BLaER1 (cell line): ENCODE measurements at regions not wholly inside any gene's neighbourhood (a gene's known extent, or its start where the extent isn't known, plus 50 kb on each side); places are given as distances from the start of the nearest gene placed in this dataset.

Source experiments
- H3K27ac ChIP-seq: shearing (Covaris generic); formaldehyde crosslinking; 2 replicates; pipeline ENCODE4 v1.8.1; 2022
- H3K27me3 ChIP-seq: shearing (Covaris generic); formaldehyde crosslinking; 2 replicates; pipeline ENCODE4 v1.8.1; 2022
- H3K36me3 ChIP-seq: shearing (Covaris generic); formaldehyde crosslinking; 2 replicates; pipeline ENCODE4 v1.8.1; 2022
- H3K4me1 ChIP-seq: shearing (Covaris generic); formaldehyde crosslinking; 2 replicates; pipeline ENCODE4 v1.8.1; 2022
- H3K4me2 ChIP-seq: shearing (Covaris generic); formaldehyde crosslinking; 2 replicates; pipeline ENCODE4 v1.8.1; 2022
- H3K4me3 ChIP-seq: shearing (Covaris generic); formaldehyde crosslinking; 2 replicates; pipeline ENCODE4 v1.8.1; 2022
- H3K9ac ChIP-seq: shearing (Covaris generic); formaldehyde crosslinking; 2 replicates; pipeline ENCODE4 v1.8.1; 2022
- H3K9me3 ChIP-seq: shearing (Covaris generic); formaldehyde crosslinking; 2 replicates; pipeline ENCODE4 v1.8.1; 2022
- H4K20me1 ChIP-seq: shearing (Covaris generic); formaldehyde crosslinking; 2 replicates; pipeline ENCODE4 v1.8.1; 2022
- Cebpa-rat ChIP-seq: shearing (Covaris generic); IDR thresholded peaks from 2 replicates; pipeline ENCODE4 v1.8.1; 2022

DNA sequence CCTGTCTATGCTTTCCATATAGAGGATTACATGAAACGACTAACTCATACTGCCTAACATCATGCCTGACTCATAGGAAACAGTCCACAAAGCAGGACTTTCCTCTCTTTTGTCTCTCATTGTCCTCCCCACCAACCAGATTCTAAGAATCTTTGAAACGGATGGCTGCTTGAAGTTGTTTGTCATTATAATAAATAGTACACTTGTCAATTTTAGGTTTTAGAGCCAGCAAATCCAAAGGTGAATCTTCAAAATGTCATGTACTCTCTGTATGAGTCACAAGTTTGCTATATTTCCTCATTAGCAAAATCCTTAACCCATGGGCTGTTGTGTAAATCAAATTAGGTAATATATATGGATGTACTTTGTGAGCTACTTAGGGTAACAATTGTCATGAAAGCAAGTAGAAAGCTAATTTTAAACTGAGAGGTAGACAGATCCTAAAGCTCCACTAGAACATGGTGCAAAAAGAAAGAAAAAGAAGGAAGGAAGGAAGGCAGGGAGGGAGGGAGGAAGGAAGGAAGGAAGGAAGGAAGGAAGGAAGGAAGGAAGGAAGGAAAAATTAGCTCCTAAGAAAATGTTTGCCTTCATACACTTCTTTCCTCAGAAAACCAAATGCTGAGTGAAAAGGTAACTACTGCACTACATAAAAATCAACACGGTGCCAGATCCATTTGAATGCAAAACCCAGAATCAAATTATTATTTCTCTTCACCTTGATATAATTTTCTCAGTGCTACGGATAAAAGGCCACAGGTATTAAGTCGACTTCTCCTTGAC lies 129.5 kb upstream of the PRMT6 start:
- no peak overlapping the region for H3K9ac ChIP-seq
- H3K4me1 ChIP-seq = no peaks in the 10 kb centered on the region
- H3K27ac ChIP-seq = no peak overlapping the region
- no peaks in the 10 kb centered on the region for H4K20me1 ChIP-seq
- H3K9me3 ChIP-seq = no peaks in the 10 kb centered on the region
- no peak for TF ChIP-seq Cebpa-rat
- no peaks in the 10 kb centered on the region for H3K36me3 ChIP-seq
- H3K4me2 ChIP-seq = no peak overlapping the region
- H3K27me3 ChIP-seq = no peaks in the 10 kb centered on the region
- H3K4me3 ChIP-seq = no peak overlapping the region

DNA sequence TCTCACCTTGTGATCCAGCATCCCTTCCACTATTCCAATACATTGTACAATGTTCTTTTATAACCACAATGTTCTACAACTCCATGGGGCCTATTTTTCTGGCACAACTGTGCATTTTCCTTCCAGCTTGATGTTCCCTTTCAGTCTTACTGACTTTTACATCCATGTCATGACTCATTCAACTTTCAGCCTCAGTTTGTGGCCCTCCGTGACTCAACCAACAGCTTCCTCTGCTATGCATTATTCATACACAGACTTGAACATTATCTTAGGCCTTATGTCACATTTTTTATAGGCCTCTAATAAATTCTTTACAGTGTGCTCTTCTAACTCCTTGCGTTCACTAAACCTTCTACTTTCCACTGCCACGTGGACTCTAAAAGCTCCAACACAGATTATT lies 119.4 kb upstream of the PRMT6 start:
- TF ChIP-seq Cebpa-rat = no peak

DNA sequence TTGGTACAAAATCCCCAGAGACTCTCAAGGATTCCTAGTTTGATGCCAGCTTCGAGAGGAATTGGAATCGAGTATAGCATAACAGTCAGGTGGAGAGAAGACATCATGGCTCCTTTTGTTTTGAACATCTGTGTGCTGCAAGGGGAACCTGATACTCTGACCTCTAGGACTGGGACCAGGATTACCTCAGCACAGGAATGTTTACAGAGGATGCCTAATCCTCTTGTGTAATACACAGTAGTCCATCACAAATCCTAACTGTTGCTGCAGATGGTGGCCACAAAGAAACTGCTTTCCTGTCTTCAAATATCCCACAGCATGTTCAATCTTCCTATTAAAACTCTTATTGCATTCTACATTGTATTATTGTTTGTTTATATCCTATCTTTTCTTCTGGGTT lies 111.8 kb upstream of the PRMT6 start:
- H3K4me3 ChIP-seq = no peak overlapping the region
- no peak for TF ChIP-seq Cebpa-rat
- no peaks in the 10 kb centered on the region for H3K36me3 ChIP-seq
- no peaks in the 10 kb centered on the region for H3K4me1 ChIP-seq
- no peaks in the 10 kb centered on the region for H3K27me3 ChIP-seq
- H3K9me3 ChIP-seq = no peaks in the 10 kb centered on the region
- no peak overlapping the region for H3K27ac ChIP-seq
- no peaks in the 10 kb centered on the region for H4K20me1 ChIP-seq
- H3K9ac ChIP-seq = no peak overlapping the region
- H3K4me2 ChIP-seq = no peak overlapping the region

More for the DNA sequence above, 119.4 kb upstream of the PRMT6 start:
- H3K4me2 ChIP-seq = no peak overlapping the region
- H4K20me1 ChIP-seq = no peaks in the 10 kb centered on the region
- no peaks in the 10 kb centered on the region for H3K36me3 ChIP-seq
- no peaks in the 10 kb centered on the region for H3K27me3 ChIP-seq
- H3K4me1 ChIP-seq = no peaks in the 10 kb centered on the region
- H3K27ac ChIP-seq = no peak overlapping the region
- H3K9ac ChIP-seq = no peak overlapping the region
- H3K9me3 ChIP-seq = no peaks in the 10 kb centered on the region
- H3K4me3 ChIP-seq = no peak overlapping the region

DNA sequence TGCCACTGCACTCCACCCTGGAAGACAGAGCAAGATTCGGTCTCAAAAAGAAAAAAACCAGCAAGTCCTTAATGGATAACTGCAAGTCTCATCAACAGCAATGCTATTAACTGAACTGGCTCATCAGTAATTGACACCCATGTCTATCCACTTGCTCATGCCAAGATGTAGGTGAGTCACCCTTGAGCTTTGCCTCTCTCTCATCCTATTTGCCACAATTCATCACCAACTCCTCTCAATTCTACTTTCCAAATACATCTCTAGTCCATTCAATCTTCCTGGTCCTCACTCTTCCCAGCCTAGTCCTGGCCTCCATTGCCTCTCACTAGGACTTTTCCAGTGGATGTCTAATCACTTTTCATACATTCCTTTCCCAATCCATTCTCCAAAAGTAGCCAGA lies 103.7 kb upstream of the PRMT6 start:
- TF ChIP-seq Cebpa-rat = no peak
- Histone ChIP-seq H3K4me3 (no peak overlapping the region), H3K36me3 (no peaks in the 10 kb centered on the region)

DNA sequence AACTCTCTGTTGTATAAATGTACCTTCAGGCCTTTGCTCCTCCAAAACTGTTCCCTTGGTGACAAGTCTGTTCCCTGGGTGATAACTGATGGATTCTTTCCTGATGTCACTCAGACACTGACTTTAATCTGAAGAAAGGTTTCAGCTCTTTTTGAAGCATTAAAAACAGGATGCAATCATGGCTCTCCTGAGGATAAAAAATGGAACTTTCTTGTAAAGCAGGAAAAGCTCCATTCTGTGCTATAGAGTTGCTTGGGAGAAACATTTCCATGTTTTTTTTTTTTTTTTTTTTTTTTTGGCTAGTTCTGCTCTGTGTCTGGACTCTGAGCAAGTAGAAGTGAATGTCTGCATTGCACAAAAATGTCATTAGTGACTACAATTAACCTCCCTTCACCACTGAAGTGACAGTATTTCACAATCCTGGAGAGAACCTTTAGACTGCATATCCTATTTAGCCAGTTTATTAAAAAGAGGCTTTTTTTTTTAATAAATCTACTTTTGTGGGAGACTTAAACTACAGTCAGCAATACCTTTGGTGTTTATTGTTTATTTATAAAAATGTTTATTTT lies 101.7 kb upstream of the PRMT6 start:
- no peak overlapping the region for H3K4me2 ChIP-seq
- TF ChIP-seq Cebpa-rat = no peak
- no peaks in the 10 kb centered on the region for H3K36me3 ChIP-seq
- H3K27me3 ChIP-seq = no peaks in the 10 kb centered on the region
- no peak overlapping the region for H3K27ac ChIP-seq
- H3K4me1 ChIP-seq = no peaks in the 10 kb centered on the region
- H3K4me3 ChIP-seq = no peak overlapping the region
- H3K9me3 ChIP-seq = no peaks in the 10 kb centered on the region
- no peaks in the 10 kb centered on the region for H4K20me1 ChIP-seq
- no peak overlapping the region for H3K9ac ChIP-seq

More for the DNA sequence above, 103.7 kb upstream of the PRMT6 start:
- Histone ChIP-seq H3K9ac (no peak overlapping the region), H3K27ac (no peak overlapping the region), H3K9me3 (no peaks in the 10 kb centered on the region), H3K27me3 (no peaks in the 10 kb centered on the region), H3K4me1 (no peaks in the 10 kb centered on the region), H3K4me2 (no peak overlapping the region), H4K20me1 (no peaks in the 10 kb centered on the region)

DNA sequence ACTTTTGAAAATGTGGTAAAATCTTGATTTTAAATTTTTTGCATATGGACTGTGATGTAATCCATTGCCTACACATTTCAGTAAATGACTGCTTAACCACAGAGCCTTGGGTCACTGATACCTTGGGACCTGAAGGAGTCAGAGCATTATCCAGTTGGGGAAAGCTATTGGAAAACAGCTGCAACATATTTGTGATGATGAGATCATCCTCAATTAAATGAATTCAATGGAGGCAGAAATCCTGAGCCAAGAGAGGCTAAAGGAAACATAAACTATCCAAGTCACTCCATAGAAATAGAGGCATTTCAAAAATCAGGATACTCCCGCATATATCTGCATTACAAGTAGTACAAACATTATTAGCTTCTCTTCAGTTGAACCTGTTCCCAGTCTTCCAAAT lies 99.8 kb upstream of the PRMT6 start:
- H3K27ac ChIP-seq = no peak overlapping the region
- no peaks in the 10 kb centered on the region for H3K4me1 ChIP-seq
- H3K4me3 ChIP-seq = no peak overlapping the region
- H3K9me3 ChIP-seq = no peaks in the 10 kb centered on the region
- no peaks in the 10 kb centered on the region for H3K36me3 ChIP-seq
- no peak overlapping the region for H3K4me2 ChIP-seq
- H4K20me1 ChIP-seq = no peaks in the 10 kb centered on the region
- H3K9ac ChIP-seq = no peak overlapping the region
- H3K27me3 ChIP-seq = no peaks in the 10 kb centered on the region
- TF ChIP-seq Cebpa-rat = no peak

DNA sequence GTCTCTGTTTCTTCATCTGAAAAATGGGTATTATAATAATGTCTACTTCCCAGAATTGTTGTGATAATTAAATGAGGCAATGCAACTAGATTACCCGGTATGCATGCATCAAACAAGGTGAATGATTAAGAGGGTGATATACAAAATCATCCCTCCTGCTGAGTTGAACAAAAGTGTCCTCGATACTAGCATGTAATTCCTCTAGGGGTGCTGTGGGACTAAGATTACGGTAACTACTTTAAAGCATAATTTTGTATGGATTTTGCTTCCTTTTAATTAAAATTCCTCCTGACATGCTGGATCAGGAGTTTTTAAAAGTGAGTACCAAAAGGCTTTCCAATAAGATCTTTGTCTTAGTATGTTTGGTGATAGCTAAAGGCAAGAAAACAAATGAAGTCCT lies 98.7 kb upstream of the PRMT6 start:
- H3K4me2 ChIP-seq = no peak overlapping the region
- TF ChIP-seq Cebpa-rat = no peak
- no peaks in the 10 kb centered on the region for H3K4me1 ChIP-seq
- no peak overlapping the region for H3K27ac ChIP-seq
- H3K9ac ChIP-seq = no peak overlapping the region
- no peaks in the 10 kb centered on the region for H3K36me3 ChIP-seq
- no peak overlapping the region for H3K4me3 ChIP-seq
- no peaks in the 10 kb centered on the region for H4K20me1 ChIP-seq
- H3K27me3 ChIP-seq = no peaks in the 10 kb centered on the region
- H3K9me3 ChIP-seq = no peaks in the 10 kb centered on the region

DNA sequence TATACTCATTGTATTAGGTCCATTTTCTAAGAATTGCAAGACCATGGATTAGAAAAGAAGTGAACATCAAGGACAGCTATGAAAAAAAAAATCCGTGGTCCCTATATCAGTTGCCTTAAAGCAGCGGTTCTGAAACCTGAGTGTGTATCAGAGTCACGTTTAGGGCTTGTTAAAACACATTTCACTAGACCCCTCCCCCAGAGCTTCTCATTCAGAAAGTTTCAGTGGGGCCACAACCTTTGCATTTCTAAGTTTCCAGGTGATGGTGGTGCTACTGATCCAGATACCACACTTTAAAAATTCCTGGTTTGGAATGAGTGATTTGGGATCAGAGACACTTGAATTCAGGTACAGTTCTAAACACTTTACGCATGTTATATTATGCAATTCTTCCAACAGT lies 96.1 kb upstream of the PRMT6 start:
- no peaks in the 10 kb centered on the region for H3K36me3 ChIP-seq
- H3K27me3 ChIP-seq = no peaks in the 10 kb centered on the region
- H3K4me3 ChIP-seq = no peak overlapping the region
- no peak overlapping the region for H3K4me2 ChIP-seq
- no peaks in the 10 kb centered on the region for H4K20me1 ChIP-seq
- no peak overlapping the region for H3K9ac ChIP-seq
- no peak for TF ChIP-seq Cebpa-rat
- H3K27ac ChIP-seq = no peak overlapping the region
- H3K4me1 ChIP-seq = no peaks in the 10 kb centered on the region
- H3K9me3 ChIP-seq = no peaks in the 10 kb centered on the region

DNA sequence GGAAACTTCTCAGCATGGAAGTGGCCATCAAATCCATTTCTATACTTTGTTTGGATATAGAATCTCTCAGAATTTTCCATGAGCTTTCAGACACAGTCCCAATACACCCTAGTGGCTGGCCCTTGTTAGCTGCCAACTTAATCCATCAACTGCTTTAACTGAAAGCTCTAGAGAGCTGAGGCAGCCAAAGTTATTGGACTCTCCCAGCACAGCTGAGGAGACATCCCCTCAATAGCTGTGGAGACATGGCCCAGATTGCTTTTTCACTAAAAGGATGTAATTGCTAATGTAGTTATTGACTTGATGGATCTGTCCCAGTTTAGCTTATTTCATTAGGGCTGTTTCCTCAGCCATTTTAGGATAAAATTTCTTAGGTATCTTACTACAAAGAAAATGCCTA lies 94.8 kb upstream of the PRMT6 start:
- Histone ChIP-seq H3K4me2 (no peak overlapping the region), H3K9ac (no peak overlapping the region), H3K9me3 (no peaks in the 10 kb centered on the region), H3K4me1 (no peaks in the 10 kb centered on the region), H3K4me3 (no peak overlapping the region), H4K20me1 (no peaks in the 10 kb centered on the region), H3K27me3 (no peaks in the 10 kb centered on the region), H3K36me3 (no peaks in the 10 kb centered on the region), H3K27ac (no peak overlapping the region)
- TF ChIP-seq Cebpa-rat = no peak

DNA sequence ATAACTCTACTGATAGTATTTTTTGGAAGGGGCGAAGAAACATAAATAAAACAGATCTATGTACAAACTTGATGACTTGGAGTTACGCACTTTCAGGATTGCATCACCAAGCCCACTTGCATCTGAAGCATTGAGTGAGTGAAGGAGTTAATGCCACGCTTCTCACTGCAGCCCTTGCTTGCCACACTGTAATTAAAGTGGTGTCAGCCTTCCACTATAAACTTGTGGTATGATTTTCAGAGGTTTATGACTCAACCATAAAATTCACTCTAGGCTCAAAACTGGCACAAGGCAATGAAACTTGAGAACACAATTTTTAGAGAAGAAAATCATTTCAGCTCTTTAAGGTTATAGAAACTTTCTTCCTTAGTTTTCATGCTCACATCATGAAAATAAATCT lies 93.9 kb upstream of the PRMT6 start:
- no peaks in the 10 kb centered on the region for H3K27me3 ChIP-seq
- no peak for TF ChIP-seq Cebpa-rat
- H3K4me1 ChIP-seq = no peaks in the 10 kb centered on the region
- no peaks in the 10 kb centered on the region for H4K20me1 ChIP-seq
- H3K36me3 ChIP-seq = no peaks in the 10 kb centered on the region
- no peak overlapping the region for H3K4me2 ChIP-seq
- no peak overlapping the region for H3K27ac ChIP-seq
- no peak overlapping the region for H3K4me3 ChIP-seq
- no peak overlapping the region for H3K9ac ChIP-seq
- H3K9me3 ChIP-seq = no peaks in the 10 kb centered on the region
